K562 (cell line): ENCODE measurements at regions not wholly inside any gene's neighbourhood (a gene's known extent, or its start where the extent isn't known, plus 50 kb on each side); places are given as distances from the start of the nearest gene placed in this dataset.
A peak's percentile ranks its signal among the peaks of the same experiment; 100 is the strongest.

Source experiments
- ATAC-seq: fragments of 200-7000 bp; cut with Tn5 transposase; 3 replicates; pipeline ENCODE4 v1.9.1; 2020; ENCODE audit warnings: moderate library complexity
- BruUV-seq: library from RNA; stranded (reverse); fragments of 400-500 nt; replicated peaks from 2 replicates; lab custom pipeline; 2021; lab: Mats Ljungman, UMichigan
- CTCF ChIA-PET: fragments of 300-600 bp; formaldehyde crosslinking; extraction: SDS; loops from one replicate; lab custom pipeline; 2021; ENCODE audit warnings: low intra/inter-chr PET ratio; lab: Yijun Ruan, JAX
- POLR2A ChIA-PET: fragments of 300-600, 350-650 bp; sonication (Branson Sonifier 250); formaldehyde crosslinking; extraction: SDS; loops from one replicate; lab custom pipeline; 2021; ENCODE audit warnings: antibody characterized with exemption, inconsistent platforms; lab: Yijun Ruan, JAX
- DNase-seq, 4 experiments: peaks; one replicate each; pipeline versions ENCODE4 v3.0.0 to v3.0.0-alpha.2; 2011 to 2018; ENCODE audit warnings: low spot score in 3 of 4, mixed read lengths in 3 of 4; ENCODE audit errors: extremely low read depth in 1 of 4
- FAIRE-seq: peaks from 2 replicates; lab custom pipeline; 2011; peaks lifted over from hg19 to GRCh38; lab: Jason Lieb, UNC
- H2AFZ ChIP-seq: 2 replicates; pipeline ENCODE4 v1.6.0; 2011; ENCODE audit warnings: low read depth, low read length, control low read depth, inconsistent platforms
- H3K27ac ChIP-seq: fragments of 200-600 bp; 3 replicates; pipeline ENCODE4 v1.8.0; 2011; ENCODE audit warnings: low read depth, mild to moderate bottlenecking, control low read depth, inconsistent platforms, low read length, moderate library complexity, mixed read lengths; ENCODE audit errors: extremely low read depth
- H3K27me3 ChIP-seq, 2 experiments: fragments of 300-600 bp in 1 of 2; 2 replicates in 1 of 2; 3 replicates in 1 of 2; pipeline versions ENCODE4 v1.6.0 to v1.8.0; 2011; ENCODE audit warnings: inconsistent platforms in 2 of 2, low read length in 2 of 2, mild to moderate bottlenecking in 1 of 2, mixed read lengths in 1 of 2, moderate library complexity in 1 of 2; ENCODE audit not compliant: control insufficient read depth in 2 of 2, insufficient read depth in 2 of 2
- H3K36me3 ChIP-seq: fragments of 300-600 bp; 3 replicates; pipeline ENCODE4 v1.8.0; 2011; ENCODE audit warnings: mild to moderate bottlenecking, low read length, inconsistent platforms; ENCODE audit not compliant: control insufficient read depth, insufficient read depth
- H3K4me1 ChIP-seq, 2 experiments: fragments of 200-600 bp in 1 of 2; replicated peaks in 1 of 2; 2 replicates in 1 of 2; 3 replicates in 1 of 2; pipeline versions ENCODE4 v1.5.1 to v1.8.0; 2011; ENCODE audit warnings: inconsistent platforms in 2 of 2, low read length in 2 of 2, mild to moderate bottlenecking in 1 of 2, mixed read lengths in 1 of 2, moderate library complexity in 1 of 2; ENCODE audit not compliant: control insufficient read depth in 2 of 2, insufficient read depth in 2 of 2
- H3K4me2 ChIP-seq: 2 replicates; pipeline ENCODE4 v1.6.1; 2011; ENCODE audit warnings: low read length, control low read depth, inconsistent platforms, mixed read lengths; ENCODE audit not compliant: insufficient read depth
- H3K4me3 ChIP-seq: fragments of 200-600 bp; sonication (generic), shearing (Covaris generic); 2 replicates; pipeline ENCODE4 v1.5.1; 2016; ENCODE audit warnings: control low read depth, inconsistent platforms
- H3K79me2 ChIP-seq: fragments of 200-600 bp; 3 replicates; pipeline ENCODE4 v1.8.0; 2011; ENCODE audit warnings: low read length, inconsistent platforms; ENCODE audit not compliant: control insufficient read depth, insufficient read depth
- H3K9ac ChIP-seq, 2 experiments: 2 replicates each; pipeline versions ENCODE4 v1.6.0 to v1.6.1; 2011; ENCODE audit warnings: low read depth in 2 of 2, low read length in 2 of 2, control low read depth in 1 of 2, inconsistent platforms in 1 of 2, mild to moderate bottlenecking in 1 of 2, mixed read lengths in 1 of 2; ENCODE audit not compliant: insufficient read depth in 1 of 2
- H3K9me1 ChIP-seq: one replicate; pipeline ENCODE4 v1.6.0; 2011; ENCODE audit warnings: inconsistent platforms, mild to moderate bottlenecking, low read length, moderate library complexity; ENCODE audit not compliant: control insufficient read depth, insufficient read depth
- H3K9me3 ChIP-seq: replicated peaks from 2 replicates; pipeline ENCODE4 v1.5.1; 2011; ENCODE audit warnings: low read depth, low read length, inconsistent platforms; ENCODE audit not compliant: control insufficient read depth, insufficient read depth
- H4K20me1 ChIP-seq: replicated peaks from 2 replicates; pipeline ENCODE4 v1.6.1; 2011; ENCODE audit warnings: low read length, inconsistent platforms, mixed read lengths; ENCODE audit not compliant: control insufficient read depth, insufficient read depth
- DMBX1 ChIP-seq: fragments of 250-450 bp; sonication (Bioruptor Pico); IDR thresholded peaks from 2 replicates; pipeline ENCODE4 v1.8.0; 2022; ENCODE audit warnings: inconsistent platforms, mild to moderate bottlenecking, moderate library complexity, borderline replicate concordance
- GATAD2A ChIP-seq: fragments of 450-650 bp; IDR thresholded peaks from 2 replicates; pipeline ENCODE4 v1.6.1; 2017
- JUND ChIP-seq, 2 experiments: IDR thresholded peaks; 2 replicates in 1 of 2; 3 replicates in 1 of 2; pipeline ENCODE4 v1.6.1; 2011; ENCODE audit warnings: borderline replicate concordance in 2 of 2, low read depth in 2 of 2, low read length in 2 of 2, improper control_type of control experiment in 1 of 2, missing biosample characterization in 1 of 2, missing genetic modification characterization in 1 of 2, missing genetic modification reagents in 1 of 2
- LEF1 ChIP-seq: fragments of 450-650 bp; IDR thresholded peaks from 2 replicates; pipeline ENCODE4 v1.6.1; 2016; ENCODE audit warnings: mild to moderate bottlenecking
- MEF2D ChIP-seq: conservative IDR thresholded peaks from 2 replicates; pipeline ENCODE4 v1.6.1; 2016; ENCODE audit warnings: low read depth, missing genetic modification characterization, missing compliant biosample characterization
- WGBS: fragments of 100-300 bp; shearing (Covaris generic); methylation state at CpG from one replicate; pipeline ENCODE4 v1.1.6; 2016; ENCODE audit warnings: low coverage, mixed read lengths; ENCODE audit not compliant: insufficient coverage; ENCODE audit errors: missing lambda C conversion rate; 5-methylcytosine and 5-hydroxymethylcytosine counted together
- in situ Hi-C: fragments of 300-500 bp; cut with MboI; formaldehyde crosslinking; loops from 4 replicates; pipeline ENCODE4 v1.15.0; 2018; ENCODE audit warnings: inconsistent platforms, mixed read lengths
- intact Hi-C: fragments of 100-400 bp; cut with micrococcal nuclease; formaldehyde crosslinking; loops from 2 replicates; pipeline ENCODE4 v1.14.2; 2022
- TF ChIP-seq, protein P1 (sequence below), 2 experiments: fragments of 450-650 bp in 1 of 2; sonication (generic) in 1 of 2; formaldehyde crosslinking in 1 of 2; IDR thresholded peaks in 1 of 2; conservative IDR thresholded peaks in 1 of 2; 2 replicates each; pipeline versions ENCODE4 v1.6.1 to v1.8.1; 2016 to 2023; ENCODE audit warnings: mild to moderate bottlenecking in 2 of 2, moderate library complexity in 2 of 2, inconsistent platforms in 1 of 2, missing genetic modification reagents in 1 of 2
- TF ChIP-seq, protein P2 (sequence below): fragments of 250-450 bp; sonication (Bioruptor Pico); IDR thresholded peaks from 2 replicates; pipeline ENCODE4 v1.4.0; 2020; ENCODE audit warnings: mild to moderate bottlenecking, moderate library complexity
- TF ChIP-seq, protein P3 (sequence below), 2 experiments: fragments of 450-650 bp; IDR thresholded peaks; 2 replicates each; pipeline ENCODE4 v1.6.1; 2016; ENCODE audit warnings: mild to moderate bottlenecking in 2 of 2, borderline replicate concordance in 1 of 2, low read depth in 1 of 2, moderate library complexity in 1 of 2

DNA sequence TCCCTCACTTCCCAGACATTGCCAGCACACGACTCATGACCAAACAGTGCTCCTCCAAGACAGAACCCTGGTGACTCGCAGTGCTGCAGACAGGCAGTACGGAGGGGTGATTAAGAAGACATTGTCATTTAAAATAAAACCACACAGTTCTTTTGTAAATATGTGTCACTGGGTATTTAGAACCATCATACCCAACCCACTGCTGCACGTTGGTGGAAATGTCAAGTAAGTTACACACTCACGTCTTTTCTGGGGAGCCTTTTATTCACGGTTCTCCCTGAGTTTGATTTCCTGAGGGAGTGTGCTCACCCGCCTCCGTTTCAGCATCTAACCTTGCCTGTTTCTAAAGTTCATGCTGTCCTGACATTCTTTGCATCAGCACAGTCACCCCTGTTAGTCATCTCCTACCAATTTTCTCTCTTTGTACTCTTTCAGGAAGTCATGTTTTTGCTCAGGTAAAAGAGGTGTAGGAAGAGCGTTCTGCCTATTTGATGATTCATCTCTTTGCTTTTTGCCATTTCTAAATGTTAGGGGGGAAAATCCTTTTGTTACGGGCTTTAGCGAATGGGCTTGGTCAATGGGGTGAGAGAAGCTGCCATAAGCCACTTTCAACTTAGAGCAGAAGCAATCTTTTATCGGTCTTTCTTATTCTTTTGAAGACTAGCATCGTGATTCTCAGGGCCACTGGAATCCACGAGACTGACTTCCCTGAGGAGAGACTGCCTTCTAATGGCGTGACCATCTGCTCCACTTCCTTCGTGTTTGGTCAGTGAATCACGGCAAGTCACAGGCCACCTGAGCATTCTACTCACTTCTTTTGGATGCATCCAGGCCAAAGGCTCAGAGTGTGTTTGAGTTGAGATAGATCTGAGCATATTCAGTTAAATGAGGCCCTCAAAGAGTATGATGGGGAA is 512.8 kb upstream of the JARID2 start:
- Histone ChIP-seq H3K4me2 (peak overlapping the region; percentile 60; the same call in 1 of the 2 replicates), H3K4me3 (no peak overlapping the region), H3K4me1 (peaks cover 18 to 68% of the 10 kb centered on the region in 2 experiments), H3K9me3 (peaks cover 27% of the 10 kb centered on the region), H3K27me3 (no peaks in the 10 kb centered on the region), H3K79me2 (no peaks in the 10 kb centered on the region), H2AFZ (no peak overlapping the region), H3K9me1 (no peaks in the 10 kb centered on the region), H3K27ac (peak overlapping the region; percentile 93), H3K9ac (no peak overlapping the region), H4K20me1 (no peaks in the 10 kb centered on the region), H3K36me3 (no peaks in the 10 kb centered on the region)
- POLR2A ChIA-PET: no interaction called here
- DNase-seq (peak in 1 of 4 experiments; percentile 39), ATAC-seq (no peak), FAIRE-seq (no peak)
- no TSS peak for BruUV-seq
- 89% methylated on average over 17 of the region's 17 CpGs for WGBS
- CTCF ChIA-PET: no interaction called here
- intact Hi-C loops: loop anchor here (5.0 to 10.0 kb wide), 2 partner anchors 64 to 352 kb away; no protein-coding TSS in a partner anchor
- in situ Hi-C loops: no loop called here
- 0 out of 2 replicates have a peak, but pooled peaks have one; percentile 22 for TF ChIP-seq MEF2D
- TF ChIP-seq, protein P1, sequence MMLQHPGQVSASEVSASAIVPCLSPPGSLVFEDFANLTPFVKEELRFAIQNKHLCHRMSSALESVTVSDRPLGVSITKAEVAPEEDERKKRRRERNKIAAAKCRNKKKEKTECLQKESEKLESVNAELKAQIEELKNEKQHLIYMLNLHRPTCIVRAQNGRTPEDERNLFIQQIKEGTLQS (IDR thresholded peaks at IDR 0.05): peak; percentile 45; the same call in 1 of the 2 replicates
- TF ChIP-seq, protein P1 (CRISPR knock-in tag; conservative IDR thresholded peaks at IDR 0.05): no peak
- TF ChIP-seq LEF1: no peak
- TF ChIP-seq JUND (IDR thresholded peaks at IDR 0.05; ENCODE audit: borderline replicate concordance, low read depth, low read length): 0 out of 2 replicates have a peak, but pooled peaks have one; percentile 1
- TF ChIP-seq JUND (tag; IDR thresholded peaks at IDR 0.05; ENCODE audit: borderline replicate concordance, low read depth, low read length): no peak
- TF ChIP-seq, protein P2, sequence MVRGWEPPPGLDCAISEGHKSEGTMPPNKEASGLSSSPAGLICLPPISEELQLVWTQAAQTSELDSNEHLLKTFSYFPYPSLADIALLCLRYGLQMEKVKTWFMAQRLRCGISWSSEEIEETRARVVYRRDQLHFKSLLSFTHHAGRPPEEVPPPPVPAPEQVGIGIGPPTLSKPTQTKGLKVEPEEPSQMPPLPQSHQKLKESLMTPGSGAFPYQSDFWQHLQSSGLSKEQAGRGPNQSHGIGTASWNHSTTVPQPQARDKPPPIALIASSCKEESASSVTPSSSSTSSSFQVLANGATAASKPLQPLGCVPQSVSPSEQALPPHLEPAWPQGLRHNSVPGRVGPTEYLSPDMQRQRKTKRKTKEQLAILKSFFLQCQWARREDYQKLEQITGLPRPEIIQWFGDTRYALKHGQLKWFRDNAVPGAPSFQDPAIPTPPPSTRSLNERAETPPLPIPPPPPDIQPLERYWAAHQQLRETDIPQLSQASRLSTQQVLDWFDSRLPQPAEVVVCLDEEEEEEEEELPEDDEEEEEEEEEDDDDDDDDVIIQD (CRISPR knock-in tag): no peak
- no peak for TF ChIP-seq DMBX1
- TF ChIP-seq, protein P3, sequence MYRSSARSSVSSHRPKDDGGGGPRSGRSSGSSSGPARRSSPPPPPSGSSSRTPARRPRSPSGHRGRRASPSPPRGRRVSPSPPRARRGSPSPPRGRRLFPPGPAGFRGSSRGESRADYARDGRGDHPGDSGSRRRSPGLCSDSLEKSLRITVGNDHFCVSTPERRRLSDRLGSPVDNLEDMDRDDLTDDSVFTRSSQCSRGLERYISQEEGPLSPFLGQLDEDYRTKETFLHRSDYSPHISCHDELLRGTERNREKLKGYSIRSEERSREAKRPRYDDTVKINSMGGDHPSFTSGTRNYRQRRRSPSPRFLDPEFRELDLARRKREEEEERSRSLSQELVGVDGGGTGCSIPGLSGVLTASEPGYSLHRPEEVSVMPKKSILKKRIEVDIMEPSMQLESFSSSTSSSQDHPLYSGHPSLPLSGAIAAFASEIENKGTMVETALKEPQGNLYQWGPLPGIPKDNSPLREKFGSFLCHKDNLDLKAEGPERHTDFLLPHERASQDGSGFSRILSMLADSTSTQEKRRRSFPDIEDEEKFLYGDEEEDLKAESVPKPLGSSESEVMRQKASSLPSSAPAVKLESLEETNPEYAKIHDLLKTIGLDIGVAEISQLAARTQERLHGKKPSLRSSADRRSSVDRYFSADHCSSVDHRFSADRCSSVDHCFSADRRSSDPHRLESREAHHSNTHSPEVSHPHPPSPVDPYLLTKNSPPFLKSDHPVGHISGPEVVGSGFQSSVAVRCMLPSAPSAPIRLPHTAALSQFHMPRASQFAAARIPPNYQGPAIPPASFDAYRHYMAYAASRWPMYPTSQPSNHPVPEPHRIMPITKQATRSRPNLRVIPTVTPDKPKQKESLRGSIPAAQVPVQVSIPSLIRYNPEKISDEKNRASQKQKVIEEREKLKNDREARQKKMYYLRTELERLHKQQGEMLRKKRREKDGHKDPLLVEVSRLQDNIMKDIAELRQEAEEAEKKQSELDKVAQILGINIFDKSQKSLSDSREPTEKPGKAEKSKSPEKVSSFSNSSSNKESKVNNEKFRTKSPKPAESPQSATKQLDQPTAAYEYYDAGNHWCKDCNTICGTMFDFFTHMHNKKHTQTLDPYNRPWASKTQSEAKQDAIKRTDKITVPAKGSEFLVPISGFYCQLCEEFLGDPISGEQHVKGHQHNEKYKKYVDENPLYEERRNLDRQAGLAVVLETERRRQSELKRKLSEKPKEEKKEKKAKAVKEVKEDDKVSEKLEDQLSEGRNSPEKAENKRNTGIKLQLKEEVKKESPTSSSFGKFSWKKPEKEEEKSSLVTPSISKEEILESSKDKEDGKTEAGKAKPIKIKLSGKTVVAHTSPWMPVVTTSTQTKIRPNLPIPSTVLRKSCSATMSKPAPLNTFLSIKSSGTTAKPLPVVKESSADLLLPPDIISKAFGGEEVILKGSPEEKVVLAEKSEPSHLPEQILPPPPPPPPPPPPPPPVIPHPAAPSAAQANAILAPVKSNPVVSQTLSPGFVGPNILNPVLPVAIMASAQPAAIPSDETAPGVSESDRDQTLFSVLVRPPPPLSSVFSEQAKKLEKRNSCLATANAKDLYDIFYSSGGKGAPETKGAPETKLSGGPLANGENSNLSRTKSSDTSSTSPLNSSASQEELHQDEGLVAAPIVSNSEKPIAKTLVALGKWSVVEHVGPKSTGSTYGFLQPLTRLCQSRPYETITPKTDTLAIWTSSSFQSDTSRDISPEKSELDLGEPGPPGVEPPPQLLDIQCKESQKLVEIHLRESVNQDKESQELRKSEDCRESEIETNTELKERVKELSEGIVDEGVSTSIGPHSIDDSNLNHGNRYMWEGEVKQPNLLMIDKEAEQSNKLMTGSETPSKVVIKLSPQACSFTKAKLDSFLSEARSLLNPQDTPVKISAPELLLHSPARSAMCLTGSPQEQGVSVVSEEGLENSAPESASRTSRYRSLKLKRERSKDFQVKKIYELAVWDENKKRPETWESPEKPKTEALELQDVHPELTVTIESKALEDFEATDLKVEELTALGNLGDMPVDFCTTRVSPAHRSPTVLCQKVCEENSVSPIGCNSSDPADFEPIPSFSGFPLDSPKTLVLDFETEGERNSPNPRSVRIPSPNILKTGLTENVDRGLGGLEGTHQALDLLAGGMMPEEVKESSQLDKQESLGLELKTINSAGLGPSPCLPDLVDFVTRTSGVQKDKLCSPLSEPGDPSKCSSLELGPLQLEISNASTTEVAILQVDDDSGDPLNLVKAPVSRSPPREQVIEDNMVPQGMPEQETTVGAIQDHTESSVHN (IDR thresholded peaks at IDR 0.05; ENCODE audit: borderline replicate concordance in 1 of 2, low read depth in 1 of 2): no peak
- no peak for TF ChIP-seq GATAD2A
